ENCODE measurements at regions not wholly inside any gene's neighbourhood (a gene's known extent, or its start where the extent isn't known, plus 50 kb on each side); places are given as distances from the start of the nearest gene placed in this dataset.
A peak's percentile ranks its signal among the peaks of the same experiment; 100 is the strongest.

- no peak for DNase-seq
Observed at GRCh38 chr12:124167141-124167540, 127.8 kb upstream of the RFLNA start.

- DNase-seq: no peak
Observed at GRCh38 chr12:124168016-124168786, 126.7 kb upstream of the RFLNA start.

- no peak for DNase-seq
Observed at GRCh38 chr12:124169577-124170284, 125.2 kb upstream of the RFLNA start.

GRCh38 chr12:124170760-124171159 is 124.1 kb upstream of the RFLNA start:
- DNase-seq: no peak

GRCh38 chr12:124171231-124171979 is 123.5 kb upstream of the RFLNA start:
- no peak for DNase-seq

- peak; percentile 72 for DNase-seq
Observed at GRCh38 chr12:124172636-124173035, 122.3 kb upstream of the RFLNA start.

GRCh38 chr12:124173692-124174091 is 121.2 kb upstream of the RFLNA start:
- DNase-seq: no peak

- no peak for DNase-seq
Observed at GRCh38 chr12:124174451-124175348, 120.2 kb upstream of the RFLNA start.

- DNase-seq: no peak
Observed at GRCh38 chr12:124175704-124176103, 119.2 kb upstream of the RFLNA start.

GRCh38 chr12:124177276-124177950 is 117.5 kb upstream of the RFLNA start:
- DNase-seq: no peak

- DNase-seq: no peak
Observed at GRCh38 chr12:124177951-124178316, 117.0 kb upstream of the RFLNA start.

GRCh38 chr12:124179936-124180607 is 114.8 kb upstream of the RFLNA start:
- DNase-seq: no peak

- DNase-seq: no peak
Observed at GRCh38 chr12:124183172-124183571, 111.7 kb upstream of the RFLNA start.

GRCh38 chr12:124184456-124184855 is 110.4 kb upstream of the RFLNA start:
- DNase-seq: no peak

GRCh38 chr12:124185971-124186686 is 108.8 kb upstream of the RFLNA start:
- no peak for DNase-seq

- DNase-seq: no peak
Observed at GRCh38 chr12:124188084-124188483, 106.8 kb upstream of the RFLNA start.

GRCh38 chr12:124188561-124189405 is 106.1 kb upstream of the RFLNA start:
- peak; percentile 41 for DNase-seq

GRCh38 chr12:124190312-124191023 is 104.4 kb upstream of the RFLNA start:
- DNase-seq: no peak

GRCh38 chr12:124191024-124191359 is 103.9 kb upstream of the RFLNA start:
- DNase-seq: peak; percentile 34
